DOHH2 (cell line): ENCODE measurements at regions not wholly inside any gene's neighbourhood (a gene's known extent, or its start where the extent isn't known, plus 50 kb on each side); places are given as distances from the start of the nearest gene placed in this dataset.

Experiments
- CTCF ChIP-seq: fragments of 200-600 bp; sonication (generic); IDR thresholded peaks from one replicate; pipeline ENCODE4 v1.5.1; 2014; ENCODE audit warnings: antibody characterized with exemption, mild to moderate bottlenecking, low read depth, low read length; ENCODE audit not compliant: poor library complexity, severe bottlenecking
- EZH2phosphoT487 ChIP-seq: fragments of 200-600 bp; sonication (generic); IDR thresholded peaks from 2 replicates; pipeline ENCODE4 v1.6.1; 2017; ENCODE audit warnings: borderline replicate concordance, mild to moderate bottlenecking, antibody characterized with exemption, low read length, moderate library complexity, mixed read lengths

GRCh38 chr10:7100032-7100702 is 310.7 kb downstream of the SFMBT2 start:
- TF ChIP-seq CTCF (no peak), EZH2phosphoT487 (no peak)
